GM18508 (cell line): ENCODE measurements at regions not wholly inside any gene's neighbourhood (a gene's known extent, or its start where the extent isn't known, plus 50 kb on each side); places are given as distances from the start of the nearest gene placed in this dataset.
"Not testable (repeated sequence)": the region's sequence is repeated elsewhere in the genome, so short reads cannot be mapped to it uniquely, and the experiment has no call there.

Source experiments
- ATAC-seq: cut with Tn5 transposase; IDR thresholded peaks from one replicate; pipeline ENCODE4 v1.9.1; 2021; ENCODE audit warnings: moderate number of reproducible peaks; ENCODE audit not compliant: insufficient read depth, unreplicated experiment

GRCh38 chr2:121055501-121055900, 229.5 kb downstream of the TFCP2L1 start:
- ATAC-seq = no peak

DNA sequence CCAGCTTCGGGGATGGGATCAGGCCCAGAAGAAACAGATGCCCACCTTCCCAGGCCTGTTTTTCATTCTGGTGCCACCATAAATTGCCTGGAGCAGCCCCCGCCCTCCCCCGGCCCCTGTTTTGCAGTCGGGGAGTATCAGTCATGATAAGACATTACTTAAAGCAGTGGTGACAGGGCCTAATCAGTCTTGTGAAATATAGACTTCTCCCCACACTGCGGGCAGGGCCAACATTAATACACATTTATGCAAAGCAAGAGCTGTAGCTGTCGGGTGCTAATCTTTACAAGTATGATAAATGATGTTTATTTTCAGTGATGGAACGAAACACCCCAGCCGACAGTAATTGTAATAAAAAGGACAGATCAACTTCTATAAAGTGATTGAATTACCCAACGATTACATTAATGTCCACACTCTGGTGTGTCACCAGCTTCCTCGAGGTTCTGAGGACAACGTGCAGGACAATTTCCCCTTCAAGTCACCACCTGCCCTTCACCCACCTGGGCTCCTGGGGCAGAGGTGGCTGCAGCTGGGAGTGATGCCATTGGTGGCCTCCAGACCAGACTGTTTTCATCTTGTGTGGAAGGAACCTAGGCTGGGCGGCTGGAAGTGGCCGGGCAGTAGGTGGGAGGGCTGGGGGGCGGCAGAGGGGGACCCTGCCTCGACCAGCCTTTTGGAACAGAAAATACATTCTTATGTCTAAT, 226.0 kb downstream of the TFCP2L1 start:
- no peak for ATAC-seq

DNA sequence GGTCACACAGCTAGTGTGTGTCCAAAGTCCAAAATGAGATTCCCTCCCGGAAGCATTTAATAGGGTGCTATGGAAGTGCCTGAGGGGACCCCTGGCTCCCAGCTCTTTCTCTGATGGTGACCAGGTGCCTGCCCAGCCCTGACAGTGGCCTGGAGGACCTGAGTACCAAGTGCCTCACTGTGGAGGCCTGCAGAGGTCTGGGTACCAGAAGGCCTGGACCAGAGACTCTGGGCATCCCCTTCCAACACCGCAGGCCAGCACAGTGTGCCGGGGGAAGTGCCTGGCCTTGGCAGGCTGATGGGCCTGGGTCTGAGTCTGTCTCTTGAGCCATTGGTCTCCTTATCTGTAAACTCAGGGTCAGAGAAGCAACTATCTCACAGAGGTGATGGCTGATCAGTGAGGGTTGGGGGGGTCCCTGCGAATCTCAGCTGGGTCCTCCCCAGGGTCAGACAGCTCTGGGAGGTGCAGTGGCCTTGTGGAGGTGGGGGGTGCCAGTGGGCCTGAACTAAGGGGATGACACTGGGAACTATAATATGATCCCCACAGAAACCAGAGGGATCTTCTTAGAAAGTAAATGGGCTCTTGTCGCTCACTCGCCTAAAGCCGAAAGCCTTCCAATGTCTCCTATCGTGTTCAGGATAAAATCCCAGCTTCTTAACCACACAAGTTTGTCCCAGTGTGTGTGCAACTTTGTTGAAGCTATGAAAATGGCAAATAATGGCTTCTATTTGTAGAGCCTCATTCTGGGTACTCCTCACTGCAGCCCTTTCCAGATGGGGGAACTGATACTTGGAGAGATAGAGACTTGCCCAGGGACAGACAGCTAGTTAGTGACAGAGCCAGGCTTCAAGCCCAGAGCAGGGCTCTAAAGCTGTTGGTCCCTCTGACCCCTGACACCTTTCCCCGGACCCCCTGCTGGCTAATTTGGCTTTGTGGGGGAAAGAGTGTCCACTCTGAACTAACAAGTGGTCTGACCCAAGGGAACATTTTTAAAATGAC, 225.1 kb downstream of the TFCP2L1 start:
- ATAC-seq = no peak

DNA sequence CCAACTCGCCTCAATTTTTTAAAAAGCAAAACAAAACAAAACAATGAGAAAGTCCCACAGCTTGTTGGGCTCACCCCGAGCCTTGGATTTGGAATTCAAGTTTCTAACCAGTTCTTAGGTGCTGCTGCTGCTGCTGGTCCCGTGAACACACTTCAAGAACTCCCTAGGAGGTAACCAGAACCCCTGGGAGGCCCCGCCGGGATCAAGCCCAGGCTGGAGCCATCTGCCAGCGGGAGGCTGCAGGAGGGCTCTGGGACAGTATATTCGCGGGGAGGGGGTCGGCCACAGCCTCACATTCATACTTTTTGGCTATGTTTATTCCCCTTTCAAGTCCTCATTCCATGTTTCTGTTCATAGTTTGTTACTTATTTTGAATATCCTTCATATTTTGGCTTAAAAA, 223.4 kb downstream of the TFCP2L1 start:
- ATAC-seq = no peak

DNA sequence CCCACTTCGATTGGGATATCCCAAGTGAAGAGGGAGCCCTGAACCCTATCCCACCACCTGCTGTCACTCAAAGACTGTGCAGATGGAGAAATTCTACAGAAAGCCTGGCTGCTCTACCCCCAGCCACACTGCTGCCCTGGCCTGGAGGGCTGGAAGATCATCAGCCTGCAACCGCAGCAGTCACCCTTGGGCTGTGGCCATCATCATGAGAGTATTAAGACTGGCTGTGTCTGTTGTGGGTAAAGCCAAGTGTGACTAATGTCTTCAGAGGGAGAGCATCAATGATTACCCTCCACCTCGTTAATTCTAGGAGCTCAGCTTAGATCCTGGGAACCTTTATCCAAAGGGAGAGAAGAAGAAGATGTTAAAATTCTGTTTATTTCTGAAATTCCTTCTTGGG, 221.5 kb downstream of the TFCP2L1 start:
- ATAC-seq = no peak

DNA sequence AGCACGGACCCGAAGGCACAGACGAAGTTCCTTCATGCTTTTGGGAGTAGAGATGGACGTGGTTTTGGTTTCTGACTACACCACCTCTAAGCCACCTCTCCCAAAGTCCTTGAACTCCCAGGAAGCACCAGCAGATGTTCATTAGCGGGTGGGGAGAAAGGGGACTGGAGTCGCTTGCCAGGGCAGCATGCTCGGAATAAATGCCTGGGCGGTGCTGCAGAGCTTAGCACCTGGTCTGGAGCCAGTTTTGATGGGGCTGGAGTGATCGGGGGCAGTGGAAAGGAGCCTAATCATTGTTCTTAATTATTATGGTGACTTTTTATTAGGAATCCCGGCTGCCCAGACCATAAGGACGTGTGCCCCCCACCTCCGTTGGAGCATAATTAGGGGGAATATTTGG, 220.8 kb downstream of the TFCP2L1 start:
- no peak for ATAC-seq

- ATAC-seq = no peak
Measured at GRCh38 chr2:121065239-121065638, 219.8 kb downstream of the TFCP2L1 start.

GRCh38 chr2:121066526-121066925, 218.5 kb downstream of the TFCP2L1 start:
- no peak for ATAC-seq

- no peak for ATAC-seq
Measured at GRCh38 chr2:121068851-121069250, 216.2 kb downstream of the TFCP2L1 start.

DNA sequence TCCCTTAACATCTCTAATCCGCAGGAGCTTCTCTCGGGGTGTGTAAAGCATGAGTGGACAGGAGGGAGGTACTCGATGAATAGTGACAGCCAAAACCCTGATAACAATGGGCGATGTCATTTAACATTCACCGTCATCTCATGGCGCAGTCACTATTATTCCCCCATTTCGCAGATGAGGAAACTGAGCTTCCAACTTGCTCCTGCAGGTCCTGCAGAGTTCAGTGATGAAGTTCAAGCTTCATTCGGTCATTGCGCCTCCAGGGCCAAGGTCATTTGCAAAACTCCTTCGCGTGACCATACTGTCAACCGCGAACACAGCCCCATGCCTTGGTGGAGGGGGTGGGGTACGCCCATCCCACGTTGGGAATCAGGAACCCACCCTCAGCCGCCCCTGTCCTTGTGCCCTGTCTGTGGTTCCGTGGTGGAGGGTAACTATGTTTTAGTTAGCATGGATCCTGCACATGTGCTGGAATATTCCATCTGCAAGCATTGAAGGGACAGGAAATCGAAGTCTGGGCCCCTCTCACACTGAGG, 215.5 kb downstream of the TFCP2L1 start:
- no peak for ATAC-seq

- not testable (repeated sequence) for ATAC-seq
Measured at GRCh38 chr2:121070061-121070460, 214.9 kb downstream of the TFCP2L1 start.

- no peak for ATAC-seq
Measured at GRCh38 chr2:121071034-121071504, 213.9 kb downstream of the TFCP2L1 start.

DNA sequence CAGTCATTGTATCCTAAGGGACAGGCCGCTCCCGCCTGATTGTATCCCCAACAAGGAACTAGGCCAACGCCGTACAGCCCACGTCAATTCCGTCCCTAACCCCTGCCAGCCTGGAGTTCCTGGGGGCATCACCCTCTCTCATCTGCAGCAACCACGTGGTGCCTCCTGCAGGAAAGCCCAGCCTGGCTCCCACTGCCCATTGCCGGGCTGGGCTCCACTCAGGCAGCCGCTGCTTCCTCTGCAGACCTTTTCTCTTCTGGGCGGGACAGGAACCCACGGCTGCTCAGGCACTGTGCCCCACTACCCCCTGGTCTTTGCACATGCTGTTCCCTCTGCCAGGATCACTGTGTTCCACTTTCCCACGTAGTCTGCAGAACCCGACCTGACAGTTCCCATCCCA, 212.2 kb downstream of the TFCP2L1 start:
- ATAC-seq = no peak

DNA sequence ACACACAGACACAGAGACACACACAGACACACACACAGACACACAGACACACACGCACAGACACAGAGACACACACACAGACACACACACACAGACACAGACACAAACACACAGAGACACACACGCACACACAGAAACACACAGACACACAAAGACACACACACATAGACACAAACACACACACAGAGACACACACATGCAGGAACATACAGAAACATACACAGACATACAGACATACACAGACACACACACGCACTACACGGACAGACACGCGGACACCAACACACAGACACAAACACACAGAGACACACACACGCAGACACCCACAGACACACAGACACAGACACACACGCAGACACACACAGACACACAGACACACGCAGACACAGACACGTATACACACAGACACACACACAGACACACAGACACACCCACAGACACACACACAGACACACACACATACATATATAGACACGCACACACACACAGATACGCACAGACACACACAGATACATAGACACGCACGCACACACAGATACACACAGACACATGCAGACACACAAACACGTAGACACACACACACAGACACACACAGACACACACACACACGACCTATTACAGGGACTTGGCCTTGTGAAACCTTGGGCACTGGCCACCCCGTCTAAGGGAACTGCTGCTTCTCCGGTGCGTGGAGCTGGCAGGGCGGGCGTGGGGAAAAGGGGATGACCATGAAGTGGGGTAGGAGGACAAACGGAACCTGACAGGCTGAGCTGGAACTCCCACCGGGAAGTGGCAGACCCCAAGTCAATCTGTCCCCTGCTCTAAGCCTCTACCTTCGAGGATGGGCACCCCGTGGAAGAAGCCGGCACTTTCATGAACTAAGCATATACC, 211.4 kb downstream of the TFCP2L1 start:
- ATAC-seq = no peak

DNA sequence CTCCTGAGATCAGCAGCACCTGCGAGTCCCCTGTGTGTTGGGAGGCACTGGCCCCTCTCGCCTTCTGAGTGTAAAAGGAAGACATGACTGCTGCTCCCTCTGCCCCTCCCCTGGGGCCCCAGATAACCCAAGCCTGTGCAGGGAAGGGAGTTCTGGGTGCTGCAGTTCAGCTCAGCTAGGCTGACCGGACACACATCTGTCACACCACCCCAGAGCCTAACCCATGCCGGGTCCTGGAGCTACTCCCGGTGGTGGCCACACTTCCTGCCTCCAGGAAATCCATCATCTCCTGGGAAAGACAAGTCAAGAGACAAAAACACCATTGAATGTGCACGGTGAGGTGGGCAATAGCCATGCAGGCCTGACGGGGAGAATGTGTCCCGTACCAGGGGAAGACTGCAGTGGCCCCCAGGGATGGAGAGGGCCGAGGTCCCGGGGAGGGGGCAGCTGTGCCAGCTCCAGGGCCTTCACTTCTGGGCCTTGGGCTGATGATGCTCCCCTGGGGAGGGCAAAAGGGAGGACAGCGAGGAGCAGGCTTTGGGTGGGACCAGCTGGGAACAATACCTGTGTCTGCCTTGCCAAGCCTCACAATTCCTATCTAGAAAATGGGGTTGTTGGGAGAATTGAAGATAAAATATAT, 210.6 kb downstream of the TFCP2L1 start:
- ATAC-seq = no peak

- no peak for ATAC-seq
Measured at GRCh38 chr2:121075006-121075551, 209.9 kb downstream of the TFCP2L1 start.

GRCh38 chr2:121075641-121076497, 209.1 kb downstream of the TFCP2L1 start:
- ATAC-seq = no peak

DNA sequence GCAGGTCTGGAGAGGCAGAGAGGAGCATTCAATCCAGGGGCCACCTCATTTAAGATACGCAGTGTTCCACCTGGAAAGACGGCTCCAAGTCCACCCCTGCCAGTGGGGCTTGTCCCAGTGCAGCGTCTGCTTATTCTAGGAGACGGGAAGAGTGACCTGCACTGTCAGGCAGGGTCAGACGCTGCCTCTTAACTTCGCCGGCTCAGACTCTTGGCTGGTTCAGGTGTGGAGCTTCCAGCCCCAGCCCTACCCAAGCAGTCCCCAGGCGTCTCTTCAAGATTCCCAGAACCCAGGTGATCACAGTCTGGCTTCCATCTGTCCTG, 208.5 kb downstream of the TFCP2L1 start:
- no peak for ATAC-seq
